K562 (cell line): ENCODE measurements at regions not wholly inside any gene's neighbourhood (a gene's known extent, or its start where the extent isn't known, plus 50 kb on each side); places are given as distances from the start of the nearest gene placed in this dataset.
"Not testable (repeated sequence)": the region's sequence is repeated elsewhere in the genome, so short reads cannot be mapped to it uniquely, and the experiment has no call there.

Experiments used
- CEBPB ChIP-seq: fragments of 450-650 bp; IDR thresholded peaks from 2 replicates; pipeline ENCODE4 v1.6.1; 2016; ENCODE audit warnings: missing genetic modification characterization, missing compliant biosample characterization
- GATAD2A ChIP-seq: fragments of 450-650 bp; IDR thresholded peaks from 2 replicates; pipeline ENCODE4 v1.6.1; 2017
- HDAC2 ChIP-seq: fragments of 450-650 bp; IDR thresholded peaks from 2 replicates; pipeline ENCODE4 v1.6.1; 2016; ENCODE audit warnings: mild to moderate bottlenecking
- RAD21 ChIP-seq, 2 experiments: fragments of 250-450 bp in 1 of 2; fragments of 450-650 bp in 1 of 2; sonication (Bioruptor Pico) in 1 of 2; formaldehyde crosslinking in 1 of 2; IDR thresholded peaks in 1 of 2; conservative IDR thresholded peaks in 1 of 2; 2 replicates each; pipeline versions ENCODE4 v1.4.0 to v1.8.0; 2020 to 2022; ENCODE audit warnings: mild to moderate bottlenecking in 2 of 2, moderate library complexity in 1 of 2

DNA sequence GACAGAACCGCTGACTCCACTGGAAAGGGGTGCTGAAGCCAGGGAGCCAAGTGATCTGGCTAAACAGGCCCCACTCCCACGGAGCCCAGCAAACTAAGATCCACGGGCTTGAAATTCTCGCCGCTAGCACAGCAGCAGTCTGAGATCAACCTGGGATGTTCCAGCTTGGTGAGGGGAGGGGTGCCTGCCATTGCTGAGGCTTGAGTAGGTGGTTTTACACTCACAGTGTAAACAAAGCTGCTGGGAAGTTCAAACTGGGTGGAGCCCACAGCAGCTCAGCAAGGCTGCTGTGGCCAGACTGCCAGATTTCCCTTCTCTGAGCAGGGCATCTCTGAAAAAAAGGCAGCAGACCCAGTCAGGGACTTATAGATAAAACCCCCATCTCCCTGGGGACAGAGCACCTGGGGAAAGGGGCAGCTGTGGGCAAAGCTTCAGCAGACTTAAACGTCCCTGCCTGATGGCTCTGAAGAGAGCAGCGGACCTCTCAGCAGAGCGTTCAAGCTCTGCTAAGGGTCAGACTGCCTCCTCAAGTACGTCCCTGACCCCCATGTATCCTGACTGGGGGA lies 101.8 kb downstream of the HNRNPD start:
- TF ChIP-seq GATAD2A; HDAC2; RAD21 (CRISPR knock-in tag; conservative IDR thresholded peaks at IDR 0.05 in 1 of 2, IDR thresholded peaks at IDR 0.05 in 1 of 2); CEBPB: not testable (repeated sequence)
